ENCODE measurements at regions not wholly inside any gene's neighbourhood (a gene's known extent, or its start where the extent isn't known, plus 50 kb on each side); places are given as distances from the start of the nearest gene placed in this dataset.

DNA sequence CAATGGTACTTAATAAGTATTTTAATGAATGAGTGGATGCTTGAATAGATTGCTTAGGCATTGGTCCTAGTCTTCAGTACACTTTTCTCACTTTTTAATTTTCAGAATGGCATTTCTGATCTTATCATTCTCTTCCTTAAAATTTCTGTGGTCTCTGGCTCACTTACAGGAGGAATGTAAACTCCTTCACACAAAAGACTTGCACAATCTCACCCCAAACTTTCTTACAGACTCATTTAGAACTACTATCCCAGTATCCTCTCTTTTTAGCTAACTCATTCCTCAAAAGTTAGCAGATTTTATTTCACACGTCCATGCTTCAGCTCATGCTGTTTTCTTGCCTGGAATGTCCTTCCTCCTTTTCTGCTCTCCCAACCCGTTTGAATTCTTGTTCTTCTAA lies 350.1 kb downstream of the GRXCR1 start:
- H3K4me3 ChIP-seq (ENCODE audit: low read depth, low read length), result no peak overlapping the region
- DNase-seq (ENCODE audit: low read depth), result no peak
- TF ChIP-seq, protein P1, sequence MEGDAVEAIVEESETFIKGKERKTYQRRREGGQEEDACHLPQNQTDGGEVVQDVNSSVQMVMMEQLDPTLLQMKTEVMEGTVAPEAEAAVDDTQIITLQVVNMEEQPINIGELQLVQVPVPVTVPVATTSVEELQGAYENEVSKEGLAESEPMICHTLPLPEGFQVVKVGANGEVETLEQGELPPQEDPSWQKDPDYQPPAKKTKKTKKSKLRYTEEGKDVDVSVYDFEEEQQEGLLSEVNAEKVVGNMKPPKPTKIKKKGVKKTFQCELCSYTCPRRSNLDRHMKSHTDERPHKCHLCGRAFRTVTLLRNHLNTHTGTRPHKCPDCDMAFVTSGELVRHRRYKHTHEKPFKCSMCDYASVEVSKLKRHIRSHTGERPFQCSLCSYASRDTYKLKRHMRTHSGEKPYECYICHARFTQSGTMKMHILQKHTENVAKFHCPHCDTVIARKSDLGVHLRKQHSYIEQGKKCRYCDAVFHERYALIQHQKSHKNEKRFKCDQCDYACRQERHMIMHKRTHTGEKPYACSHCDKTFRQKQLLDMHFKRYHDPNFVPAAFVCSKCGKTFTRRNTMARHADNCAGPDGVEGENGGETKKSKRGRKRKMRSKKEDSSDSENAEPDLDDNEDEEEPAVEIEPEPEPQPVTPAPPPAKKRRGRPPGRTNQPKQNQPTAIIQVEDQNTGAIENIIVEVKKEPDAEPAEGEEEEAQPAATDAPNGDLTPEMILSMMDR (conservative IDR thresholded peaks at IDR 0.05; ENCODE audit: low read depth, low read length), result no peak

DNA sequence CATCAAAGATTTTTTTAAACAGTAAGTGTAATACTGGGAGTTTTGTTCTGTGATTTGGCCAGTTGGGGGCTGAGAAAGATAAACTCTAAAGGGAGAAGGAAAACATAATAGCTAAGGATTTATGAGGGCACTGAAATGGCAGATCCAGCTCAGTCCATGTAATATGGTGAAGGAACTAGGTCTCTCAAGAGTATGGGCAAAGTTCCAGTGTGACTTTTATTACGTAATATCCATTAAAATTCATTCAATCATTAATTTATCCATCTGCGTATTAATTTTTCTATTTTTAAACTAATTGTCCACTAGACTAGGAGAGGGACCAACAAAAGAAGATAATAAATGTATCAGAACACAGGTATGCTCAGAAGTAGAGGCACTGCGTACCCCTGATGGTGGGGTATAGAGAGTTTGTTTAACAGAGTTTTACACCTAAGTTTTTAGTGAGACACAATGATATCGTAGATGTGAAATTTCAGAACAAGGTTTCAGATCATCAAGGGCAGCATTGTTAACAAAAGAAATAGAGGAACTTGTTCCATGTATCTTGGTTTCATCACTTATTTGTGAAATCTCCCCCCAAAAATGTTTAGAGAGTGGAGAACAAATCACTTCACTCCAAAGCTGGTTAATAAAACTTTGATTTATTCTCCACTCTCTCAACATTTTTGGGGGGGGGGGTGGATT lies 351.1 kb downstream of the GRXCR1 start:
- TF ChIP-seq, protein P1 (conservative IDR thresholded peaks at IDR 0.05; ENCODE audit: low read depth, low read length), result no peak
- DNase-seq (ENCODE audit: low read depth), result no peak
- H3K4me3 ChIP-seq (ENCODE audit: low read depth, low read length), result no peak overlapping the region

DNA sequence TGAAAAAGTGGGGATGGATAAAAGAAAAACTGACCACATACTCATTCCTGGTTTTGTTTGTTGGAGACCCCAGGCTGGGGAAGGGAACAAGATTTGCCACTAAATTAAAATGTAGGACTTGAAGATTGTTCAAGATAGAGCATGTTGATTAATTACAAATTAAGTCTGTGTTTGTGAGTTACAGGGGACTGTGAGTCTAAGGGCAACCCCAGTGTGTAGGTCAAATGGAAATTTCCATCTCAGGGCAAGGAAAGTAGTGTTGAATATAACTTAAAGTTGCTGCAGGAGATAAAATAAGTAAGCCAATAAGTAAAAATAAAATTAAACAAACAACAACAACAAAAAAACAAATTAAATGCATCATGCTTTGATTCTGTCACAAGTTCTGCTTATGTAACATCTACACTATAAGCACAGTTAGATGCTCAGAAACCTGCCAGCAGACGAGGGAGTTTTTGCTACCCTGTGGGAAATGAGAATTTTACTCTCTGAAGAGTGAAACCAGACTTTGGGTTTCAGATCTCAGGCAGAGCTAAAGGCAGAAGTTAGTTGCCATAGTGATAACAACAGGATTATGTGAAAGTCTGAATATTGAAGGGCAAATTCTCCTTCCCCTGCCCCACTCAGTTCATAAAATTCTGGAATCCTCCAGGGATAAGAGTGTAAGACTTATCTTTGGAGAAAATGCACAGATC lies 352.3 kb downstream of the GRXCR1 start:
- DNase-seq (ENCODE audit: low read depth), result no peak
- TF ChIP-seq, protein P1 (conservative IDR thresholded peaks at IDR 0.05; ENCODE audit: low read depth, low read length), result no peak
- no peak overlapping the region for H3K4me3 ChIP-seq (ENCODE audit: low read depth, low read length)

DNA sequence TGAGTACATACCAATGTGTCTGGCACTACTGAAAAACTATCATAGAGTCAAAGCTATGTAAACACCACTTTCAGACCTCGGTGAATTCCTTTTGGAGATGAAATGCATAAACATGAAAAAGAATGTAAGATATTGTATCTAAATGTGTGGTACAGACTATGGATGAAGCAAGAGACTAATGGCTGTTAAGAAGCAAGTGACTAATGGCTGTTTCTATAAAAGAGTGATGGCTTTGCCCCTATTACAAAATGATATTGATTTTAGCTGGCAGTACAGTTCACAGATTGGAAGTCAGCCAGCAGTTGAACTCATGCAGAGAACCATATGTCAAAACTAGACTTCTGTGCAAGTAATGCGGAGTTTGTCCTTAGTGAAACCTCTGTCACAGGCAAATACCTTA lies 359.3 kb downstream of the GRXCR1 start:
- TF ChIP-seq, protein P1 (conservative IDR thresholded peaks at IDR 0.05; ENCODE audit: low read depth, low read length), result no peak
- no peak for DNase-seq (ENCODE audit: low read depth)
- H3K4me3 ChIP-seq (ENCODE audit: low read depth, low read length), result no peak overlapping the region

DNA sequence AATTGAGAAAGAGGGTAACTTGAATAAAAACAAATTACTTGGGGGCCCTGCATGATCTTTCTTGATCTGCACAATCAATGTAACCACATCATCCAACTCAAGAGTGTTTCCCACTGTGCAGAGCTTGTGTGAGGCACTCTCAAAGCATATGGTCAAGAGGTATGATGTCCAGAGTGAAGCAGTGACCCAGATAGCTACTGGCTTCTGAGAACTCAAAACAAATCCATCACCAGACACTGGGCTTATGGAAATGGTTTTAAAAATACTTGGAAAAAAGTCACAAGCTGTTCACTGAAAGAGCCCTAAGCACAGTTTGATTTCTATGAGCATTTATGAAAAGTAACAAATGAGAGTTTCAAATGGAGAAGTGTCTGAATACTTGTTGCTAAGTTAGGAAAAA lies 361.0 kb downstream of the GRXCR1 start:
- no peak overlapping the region for H3K4me3 ChIP-seq (ENCODE audit: low read depth, low read length)
- TF ChIP-seq, protein P1 (conservative IDR thresholded peaks at IDR 0.05; ENCODE audit: low read depth, low read length), result no peak
- no peak for DNase-seq (ENCODE audit: low read depth)

DNA sequence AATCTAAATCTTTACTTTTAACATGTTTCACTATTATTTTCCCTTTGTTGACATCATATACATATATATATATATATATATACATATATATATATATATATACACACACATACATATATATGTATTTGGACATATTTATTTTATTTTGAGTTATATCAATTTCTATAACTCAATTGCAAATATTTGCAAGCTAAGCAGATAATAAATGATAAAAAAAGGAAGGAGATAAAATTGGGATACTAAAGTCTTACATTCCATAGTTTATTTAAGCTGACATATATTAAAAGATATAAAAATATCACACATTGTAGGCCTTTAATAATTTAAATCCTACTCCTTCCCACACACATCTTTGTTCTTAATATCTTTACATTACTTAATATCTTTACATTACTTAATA lies 372.2 kb downstream of the GRXCR1 start:
- no peak for DNase-seq (ENCODE audit: low read depth)
- H3K4me3 ChIP-seq (ENCODE audit: low read depth, low read length), result no peak overlapping the region
- TF ChIP-seq, protein P1 (conservative IDR thresholded peaks at IDR 0.05; ENCODE audit: low read depth, low read length), result no peak

DNA sequence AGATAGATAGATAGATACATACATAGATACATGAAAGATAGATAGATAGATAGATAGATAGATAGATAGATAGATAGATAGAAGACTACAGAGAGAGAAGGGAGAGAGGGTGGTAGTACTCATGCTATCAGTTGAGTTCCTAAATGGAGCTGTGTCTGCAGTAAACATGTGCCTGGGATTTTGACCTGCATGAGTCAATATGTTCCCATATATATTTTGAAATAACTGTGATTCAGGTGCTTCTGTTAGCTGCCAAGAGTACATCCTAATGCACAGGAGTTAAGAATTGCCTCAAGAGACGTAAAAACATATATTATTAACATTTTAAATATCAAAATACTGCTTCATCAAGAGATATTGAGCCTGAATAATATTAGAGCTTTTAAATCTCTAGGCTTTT lies 379.4 kb downstream of the GRXCR1 start:
- no peak for DNase-seq (ENCODE audit: low read depth)
- TF ChIP-seq, protein P1 (conservative IDR thresholded peaks at IDR 0.05; ENCODE audit: low read depth, low read length), result no peak
- no peak overlapping the region for H3K4me3 ChIP-seq (ENCODE audit: low read depth, low read length)

Measured in epithelial cell of proximal tubule (primary cell).